ENCODE measurements at regions not wholly inside any gene's neighbourhood (a gene's known extent, or its start where the extent isn't known, plus 50 kb on each side); places are given as distances from the start of the nearest gene placed in this dataset.

- TF ChIP-seq ETS1 (IDR thresholded peaks at IDR 0.05) (no peak), REST (IDR thresholded peaks at IDR 0.05; ENCODE audit: unreplicated experiment) (no peak)
Measured at GRCh38 chr5:74187757-74188156, 452.8 kb downstream of the ENC1 start (continued).

GRCh38 chr5:74186356-74187315, 453.9 kb downstream of the ENC1 start:
- H3K4me2 ChIP-seq: no peak overlapping the region
- H3K4me3 ChIP-seq: no peak overlapping the region
- ATAC-seq (no peak), DNase-seq (ENCODE audit: low spot score) (no peak)
- Mint-ChIP-seq H3K4me3 (no peak overlapping the region), H3K27ac (no peak overlapping the region), H3K9me3 (no peaks in the 10 kb centered on the region), H3K27me3 (ENCODE audit: insufficient read depth, low read depth, poor library complexity) (peaks cover 2% of the 10 kb centered on the region), H3K36me3 (ENCODE audit: low read depth) (no peaks in the 10 kb centered on the region), H3K4me1 (peaks cover 9% of the 10 kb centered on the region; the same call in 2 of the 3 replicates)
- peaks cover 8% of the 10 kb centered on the region; the same call in 1 of the 2 replicates for H3K9me2 ChIP-seq (ENCODE audit: insufficient read depth)
- no peaks in the 10 kb centered on the region for H3K36me3 ChIP-seq (ENCODE audit: insufficient read depth)
- no peaks in the 10 kb centered on the region for H3K27me3 ChIP-seq (ENCODE audit: insufficient read depth)
- no peaks in the 10 kb centered on the region for H4K20me1 ChIP-seq (replicated peaks; ENCODE audit: insufficient read depth)
- no peaks in the 10 kb centered on the region for H3K4me1 ChIP-seq (ENCODE audit: insufficient read depth)
- H3K27ac ChIP-seq (ENCODE audit: low read depth): no peak overlapping the region
- H3K79me2 ChIP-seq (replicated peaks; ENCODE audit: insufficient read depth): no peaks in the 10 kb centered on the region
- H2AFZ ChIP-seq: no peak overlapping the region
- H3F3A ChIP-seq (replicated peaks; ENCODE audit: low read depth): no peaks in the 10 kb centered on the region
- no peak for TF ChIP-seq STAT1 (IDR thresholded peaks at IDR 0.05; ENCODE audit: unreplicated experiment)
- TF ChIP-seq NANOG (IDR thresholded peaks at IDR 0.05; ENCODE audit: borderline replicate concordance): no peak
- no peak for TF ChIP-seq ZNF114 (CRISPR knock-in tag; IDR thresholded peaks at IDR 0.05)
- TF ChIP-seq CREB1 (CRISPR knock-in tag; IDR thresholded peaks at IDR 0.05; ENCODE audit: low read depth): no peak
- TF ChIP-seq JUNB (IDR thresholded peaks at IDR 0.05; ENCODE audit: unreplicated experiment): no peak
- no peak for TF ChIP-seq EZH2 (IDR thresholded peaks at IDR 0.05; ENCODE audit: low read depth, unreplicated experiment)
- TF ChIP-seq CTCF (conservative IDR thresholded peaks at IDR 0.05; ENCODE audit: low read depth in 2 of 2): no peak
- no peak for TF ChIP-seq REST (IDR thresholded peaks at IDR 0.05; ENCODE audit: unreplicated experiment)
- no peak for TF ChIP-seq EZH2phosphoT487 (IDR thresholded peaks at IDR 0.05; ENCODE audit: unreplicated experiment)

Data from GM23338 (cell line).